ENCODE measurements at regions not wholly inside any gene's neighbourhood (a gene's known extent, or its start where the extent isn't known, plus 50 kb on each side); places are given as distances from the start of the nearest gene placed in this dataset.
A peak's percentile ranks its signal among the peaks of the same experiment; 100 is the strongest.

DNA sequence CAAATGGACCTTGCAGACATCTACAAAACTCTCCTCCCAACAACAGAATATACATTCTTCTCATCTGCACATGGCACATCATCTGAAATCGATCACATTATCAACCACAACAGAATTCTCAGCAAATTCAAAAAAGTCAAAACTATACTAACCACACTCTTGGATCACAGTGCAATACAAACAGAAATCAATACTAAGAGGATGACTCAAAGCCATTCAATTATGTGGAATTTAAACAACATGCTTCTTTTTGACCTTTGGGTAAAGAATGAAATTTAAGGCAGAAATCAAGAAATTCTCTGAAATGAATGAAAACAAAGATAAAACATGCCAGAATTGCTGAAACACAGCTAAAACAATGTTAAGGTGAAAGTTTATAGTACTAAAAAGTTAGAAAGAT is 358.1 kb downstream of the NSUN3 start:
- DNase-seq (ENCODE audit: insufficient read length, low spot score, missing footprints): no peak
- no peaks in the 10 kb centered on the region for H3K36me3 ChIP-seq (ENCODE audit: insufficient read depth, low read length)
- H3K4me3 ChIP-seq (ENCODE audit: insufficient read depth, low read length): no peak overlapping the region
- H2AFZ ChIP-seq (ENCODE audit: low read length): no peak overlapping the region
- TF ChIP-seq, protein P1, sequence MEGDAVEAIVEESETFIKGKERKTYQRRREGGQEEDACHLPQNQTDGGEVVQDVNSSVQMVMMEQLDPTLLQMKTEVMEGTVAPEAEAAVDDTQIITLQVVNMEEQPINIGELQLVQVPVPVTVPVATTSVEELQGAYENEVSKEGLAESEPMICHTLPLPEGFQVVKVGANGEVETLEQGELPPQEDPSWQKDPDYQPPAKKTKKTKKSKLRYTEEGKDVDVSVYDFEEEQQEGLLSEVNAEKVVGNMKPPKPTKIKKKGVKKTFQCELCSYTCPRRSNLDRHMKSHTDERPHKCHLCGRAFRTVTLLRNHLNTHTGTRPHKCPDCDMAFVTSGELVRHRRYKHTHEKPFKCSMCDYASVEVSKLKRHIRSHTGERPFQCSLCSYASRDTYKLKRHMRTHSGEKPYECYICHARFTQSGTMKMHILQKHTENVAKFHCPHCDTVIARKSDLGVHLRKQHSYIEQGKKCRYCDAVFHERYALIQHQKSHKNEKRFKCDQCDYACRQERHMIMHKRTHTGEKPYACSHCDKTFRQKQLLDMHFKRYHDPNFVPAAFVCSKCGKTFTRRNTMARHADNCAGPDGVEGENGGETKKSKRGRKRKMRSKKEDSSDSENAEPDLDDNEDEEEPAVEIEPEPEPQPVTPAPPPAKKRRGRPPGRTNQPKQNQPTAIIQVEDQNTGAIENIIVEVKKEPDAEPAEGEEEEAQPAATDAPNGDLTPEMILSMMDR (IDR thresholded peaks at IDR 0.05; ENCODE audit: extremely low read depth, low read depth, low read length): no peak
- H3K4me2 ChIP-seq (ENCODE audit: insufficient read depth, low read length): peak overlapping the region; percentile 10
- no peaks in the 10 kb centered on the region for H3K79me2 ChIP-seq (ENCODE audit: insufficient read depth, low read length)
- H3K4me1 ChIP-seq (ENCODE audit: insufficient read depth, low read length): peaks cover 6% of the 10 kb centered on the region
- H3K27me3 ChIP-seq (ENCODE audit: insufficient read depth, low read length): no peaks in the 10 kb centered on the region
- no peaks in the 10 kb centered on the region for H4K20me1 ChIP-seq (ENCODE audit: insufficient read depth, low read length)
- no peaks in the 10 kb centered on the region for H3K9me3 ChIP-seq (ENCODE audit: low read depth, low read length)
- H3K27ac ChIP-seq (ENCODE audit: low read depth, low read length): no peak overlapping the region

DNA sequence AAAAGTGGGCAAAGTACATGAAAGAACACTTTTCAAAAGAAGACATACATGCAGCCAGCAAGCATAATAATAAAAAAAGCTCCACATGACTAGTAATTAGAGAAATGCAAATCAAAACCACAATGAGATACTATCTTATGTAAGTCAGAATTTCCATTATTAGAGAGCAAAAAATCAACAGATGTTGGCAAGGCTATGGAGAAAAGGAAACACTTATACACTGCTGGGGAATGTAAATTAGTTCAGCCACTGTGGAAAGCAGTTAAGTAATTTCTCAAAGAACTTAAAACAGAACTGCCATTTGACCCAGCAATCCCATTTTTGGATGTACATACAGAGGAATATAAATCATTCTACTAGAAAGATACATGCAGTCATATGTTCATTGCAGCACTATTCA is 360.7 kb downstream of the NSUN3 start:
- H3K9me3 ChIP-seq (ENCODE audit: low read depth, low read length): no peaks in the 10 kb centered on the region
- DNase-seq (ENCODE audit: insufficient read length, low spot score, missing footprints): no peak
- H3K79me2 ChIP-seq (ENCODE audit: insufficient read depth, low read length): no peaks in the 10 kb centered on the region
- no peak overlapping the region for H2AFZ ChIP-seq (ENCODE audit: low read length)
- H3K27me3 ChIP-seq (ENCODE audit: insufficient read depth, low read length): no peaks in the 10 kb centered on the region
- peaks cover 6% of the 10 kb centered on the region for H3K4me1 ChIP-seq (ENCODE audit: insufficient read depth, low read length)
- TF ChIP-seq, protein P1 (IDR thresholded peaks at IDR 0.05; ENCODE audit: extremely low read depth, low read depth, low read length): no peak
- H3K36me3 ChIP-seq (ENCODE audit: insufficient read depth, low read length): no peaks in the 10 kb centered on the region
- no peak overlapping the region for H3K4me3 ChIP-seq (ENCODE audit: insufficient read depth, low read length)
- no peak overlapping the region for H3K4me2 ChIP-seq (ENCODE audit: insufficient read depth, low read length)
- no peaks in the 10 kb centered on the region for H4K20me1 ChIP-seq (ENCODE audit: insufficient read depth, low read length)
- H3K27ac ChIP-seq (ENCODE audit: low read depth, low read length): no peak overlapping the region

DNA sequence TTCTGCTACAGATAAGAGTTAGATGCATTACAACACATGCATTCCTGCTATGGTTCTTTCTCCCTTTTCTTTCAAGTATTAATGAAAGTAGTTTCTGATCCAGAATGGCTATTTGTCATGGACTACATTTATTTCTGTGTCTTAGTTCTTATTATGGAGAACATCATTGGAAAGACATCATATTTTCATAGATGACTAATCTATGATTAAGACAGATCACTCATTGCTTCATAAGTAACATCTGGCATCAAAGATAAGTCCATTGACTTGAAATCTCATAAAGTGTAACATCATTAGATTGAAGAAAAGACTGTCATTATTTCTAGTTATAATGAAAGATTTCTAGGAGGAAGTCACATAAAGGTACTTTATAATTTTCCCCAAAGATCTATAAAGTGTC is 366.7 kb downstream of the NSUN3 start:
- no peak overlapping the region for H3K4me3 ChIP-seq (ENCODE audit: insufficient read depth, low read length)
- no peaks in the 10 kb centered on the region for H3K36me3 ChIP-seq (ENCODE audit: insufficient read depth, low read length)
- H3K27me3 ChIP-seq (ENCODE audit: insufficient read depth, low read length): no peaks in the 10 kb centered on the region
- no peaks in the 10 kb centered on the region for H3K4me1 ChIP-seq (ENCODE audit: insufficient read depth, low read length)
- H3K79me2 ChIP-seq (ENCODE audit: insufficient read depth, low read length): no peaks in the 10 kb centered on the region
- TF ChIP-seq, protein P1 (IDR thresholded peaks at IDR 0.05; ENCODE audit: extremely low read depth, low read depth, low read length): no peak
- no peaks in the 10 kb centered on the region for H3K9me3 ChIP-seq (ENCODE audit: low read depth, low read length)
- no peak overlapping the region for H3K27ac ChIP-seq (ENCODE audit: low read depth, low read length)
- no peak overlapping the region for H3K4me2 ChIP-seq (ENCODE audit: insufficient read depth, low read length)
- no peak overlapping the region for H2AFZ ChIP-seq (ENCODE audit: low read length)
- DNase-seq (ENCODE audit: insufficient read length, low spot score, missing footprints): peak; percentile 22
- no peaks in the 10 kb centered on the region for H4K20me1 ChIP-seq (ENCODE audit: insufficient read depth, low read length)

DNA sequence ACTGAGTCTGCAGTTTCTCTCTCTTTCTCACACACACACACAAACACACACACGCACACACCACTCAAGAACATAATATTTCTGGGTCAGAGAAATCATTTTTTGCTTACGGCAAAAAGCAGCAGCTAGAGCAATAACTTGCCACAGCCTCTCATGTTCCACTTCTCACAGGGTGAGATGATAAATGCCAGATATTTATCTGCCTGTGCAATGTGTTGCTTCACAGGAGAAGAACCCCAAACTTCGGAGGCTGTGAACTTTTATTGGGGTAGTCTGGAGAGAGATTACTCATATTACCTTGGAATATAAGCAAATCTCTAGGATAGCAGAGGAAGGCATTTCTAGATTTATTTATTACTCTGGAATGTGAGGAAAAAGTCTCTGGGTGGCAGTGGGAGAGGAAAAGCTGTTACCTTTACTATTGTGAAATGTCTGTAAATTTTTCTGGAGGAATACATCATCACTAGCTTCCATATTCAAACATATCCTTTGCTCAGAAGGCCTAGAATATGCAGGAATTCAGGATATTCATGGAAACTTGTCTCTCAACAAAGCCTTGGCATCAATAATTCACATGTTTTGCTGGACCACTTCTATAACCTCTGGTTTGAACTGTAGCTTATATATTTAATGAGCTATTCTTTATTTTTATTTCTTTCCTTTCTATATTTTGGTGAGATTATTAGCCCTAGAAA is 369.2 kb downstream of the NSUN3 start:
- Histone ChIP-seq H3K4me3 (ENCODE audit: insufficient read depth, low read length) (no peak overlapping the region), H4K20me1 (ENCODE audit: insufficient read depth, low read length) (no peaks in the 10 kb centered on the region), H3K9me3 (ENCODE audit: low read depth, low read length) (no peaks in the 10 kb centered on the region), H3K27me3 (ENCODE audit: insufficient read depth, low read length) (no peaks in the 10 kb centered on the region), H3K4me2 (ENCODE audit: insufficient read depth, low read length) (no peak overlapping the region), H2AFZ (ENCODE audit: low read length) (no peak overlapping the region), H3K4me1 (ENCODE audit: insufficient read depth, low read length) (no peaks in the 10 kb centered on the region), H3K79me2 (ENCODE audit: insufficient read depth, low read length) (no peaks in the 10 kb centered on the region), H3K27ac (ENCODE audit: low read depth, low read length) (no peak overlapping the region), H3K36me3 (ENCODE audit: insufficient read depth, low read length) (no peaks in the 10 kb centered on the region)
- TF ChIP-seq, protein P1 (IDR thresholded peaks at IDR 0.05; ENCODE audit: extremely low read depth, low read depth, low read length): no peak
- DNase-seq (ENCODE audit: insufficient read length, low spot score, missing footprints): no peak

All from osteoblast (primary cell).